Keratinocyte (primary cell): ENCODE measurements at regions not wholly inside any gene's neighbourhood (a gene's known extent, or its start where the extent isn't known, plus 50 kb on each side); places are given as distances from the start of the nearest gene placed in this dataset.

ENCODE experiments used
- DNase-seq: peaks from one replicate; pipeline ENCODE4 v3.0.0-alpha.2; 2011; ENCODE audit warnings: low read depth, missing footprints, low spot score
- FAIRE-seq: peaks from 2 replicates; lab custom pipeline; 2011; peaks lifted over from hg19 to GRCh38; lab: Jason Lieb, UNC
- H2AFZ ChIP-seq: 2 replicates; pipeline ENCODE4 v1.6.0; 2012; ENCODE audit warnings: low read length, control low read depth, inconsistent platforms; ENCODE audit not compliant: control insufficient read depth
- H3K27ac ChIP-seq: 2 replicates; pipeline ENCODE4 v1.5.1; 2011; ENCODE audit warnings: low read length; ENCODE audit not compliant: control insufficient read depth, insufficient read depth
- H3K27me3 ChIP-seq: 3 replicates; pipeline ENCODE4 v1.6.0; 2011; ENCODE audit warnings: low read length; ENCODE audit not compliant: control insufficient read depth, insufficient read depth; ENCODE audit errors: extremely low read depth
- H3K36me3 ChIP-seq, 2 experiments: 2 replicates in 1 of 2; 3 replicates in 1 of 2; pipeline ENCODE4 v1.5.1; 2011; ENCODE audit warnings: low read length in 2 of 2, mild to moderate bottlenecking in 1 of 2; ENCODE audit not compliant: control insufficient read depth in 2 of 2, insufficient read depth in 2 of 2; ENCODE audit errors: extremely low read depth in 1 of 2
- H3K4me1 ChIP-seq: 3 replicates; pipeline ENCODE4 v1.5.1; 2011; ENCODE audit warnings: low read length; ENCODE audit not compliant: control insufficient read depth, insufficient read depth; ENCODE audit errors: extremely low read depth
- H3K4me2 ChIP-seq: 3 replicates; pipeline ENCODE4 v1.6.0; 2011; ENCODE audit warnings: low read depth, low read length; ENCODE audit not compliant: control insufficient read depth, insufficient read depth; ENCODE audit errors: extremely low read depth
- H3K4me3 ChIP-seq, 3 experiments: fragments of 200-600 bp in 1 of 3; sonication (generic) in 1 of 3; 2 replicates in 2 of 3; 3 replicates in 1 of 3; pipeline ENCODE4 v1.5.1; 2011 to 2016; ENCODE audit warnings: low read length in 3 of 3, mild to moderate bottlenecking in 3 of 3, control low read depth in 2 of 3, inconsistent platforms in 1 of 3, low read depth in 1 of 3, mixed read lengths in 1 of 3, mixed run types in 1 of 3, moderate library complexity in 1 of 3; ENCODE audit not compliant: control insufficient read depth in 2 of 3, insufficient read depth in 2 of 3; ENCODE audit errors: extremely low read depth in 1 of 3
- H3K79me2 ChIP-seq: 2 replicates; pipeline ENCODE4 v1.6.0; 2012; ENCODE audit warnings: low read length; ENCODE audit not compliant: control insufficient read depth, insufficient read depth
- H3K9ac ChIP-seq: 3 replicates; pipeline ENCODE4 v1.6.0; 2011; ENCODE audit warnings: low read length; ENCODE audit not compliant: control insufficient read depth, insufficient read depth; ENCODE audit errors: extremely low read depth
- H3K9me1 ChIP-seq: 3 replicates; pipeline ENCODE4 v1.6.0; 2011; ENCODE audit warnings: low read length; ENCODE audit not compliant: control insufficient read depth, insufficient read depth; ENCODE audit errors: extremely low read depth
- H3K9me3 ChIP-seq: 2 replicates; pipeline ENCODE4 v1.5.1; 2012; ENCODE audit warnings: low read depth, low read length; ENCODE audit not compliant: control insufficient read depth
- H4K20me1 ChIP-seq: 3 replicates; pipeline ENCODE4 v1.6.0; 2011; ENCODE audit warnings: low read length; ENCODE audit not compliant: control insufficient read depth, insufficient read depth; ENCODE audit errors: extremely low read depth
- EZH2 ChIP-seq: IDR thresholded peaks from one replicate; pipeline ENCODE4 v1.6.1; 2012; ENCODE audit warnings: inconsistent platforms, mild to moderate bottlenecking, low read length, moderate library complexity
- dilution Hi-C: fragments of 300-500 bp; cut with MboI; formaldehyde crosslinking; loops from one replicate; pipeline ENCODE4 v1.7.0; 2020; ENCODE audit warnings: low sequenced_read_pairs; ENCODE audit not compliant: extremely low pct_ligation_motif_present
- TF ChIP-seq, protein P1 (sequence below), 3 experiments: IDR thresholded peaks in 1 of 3; conservative IDR thresholded peaks in 1 of 3; optimal IDR thresholded peaks in 1 of 3; 2 replicates in 2 of 3; 3 replicates in 1 of 3; pipeline versions ENCODE3 to v1.5.1; 2011; ENCODE audit warnings: low read length in 3 of 3, mild to moderate bottlenecking in 3 of 3, moderate library complexity in 2 of 3, control low read depth in 1 of 3, inconsistent platforms in 1 of 3; ENCODE audit not compliant: insufficient read depth in 2 of 3; ENCODE audit errors: extremely low read depth in 1 of 3

DNA sequence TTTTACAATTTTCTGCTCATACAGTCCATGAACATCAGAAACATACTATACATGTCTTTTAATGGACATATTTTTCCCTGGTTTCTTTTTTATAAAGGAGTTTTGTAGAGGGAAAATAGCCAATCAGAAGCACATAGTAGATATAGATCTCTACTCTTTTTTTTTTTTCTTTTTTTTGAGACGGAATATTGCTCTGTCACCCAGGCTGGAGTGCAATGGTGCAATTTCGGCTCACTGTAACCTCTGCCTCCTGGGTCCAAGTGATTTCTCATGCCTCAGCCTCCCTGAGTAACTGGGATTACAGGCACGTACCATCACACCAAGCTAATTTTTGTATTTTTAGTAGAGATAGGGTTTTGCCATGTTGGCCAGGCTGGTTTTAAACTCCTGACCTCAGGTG is 83.2 kb upstream of the MGAT5 start:
- TF ChIP-seq, protein P1, sequence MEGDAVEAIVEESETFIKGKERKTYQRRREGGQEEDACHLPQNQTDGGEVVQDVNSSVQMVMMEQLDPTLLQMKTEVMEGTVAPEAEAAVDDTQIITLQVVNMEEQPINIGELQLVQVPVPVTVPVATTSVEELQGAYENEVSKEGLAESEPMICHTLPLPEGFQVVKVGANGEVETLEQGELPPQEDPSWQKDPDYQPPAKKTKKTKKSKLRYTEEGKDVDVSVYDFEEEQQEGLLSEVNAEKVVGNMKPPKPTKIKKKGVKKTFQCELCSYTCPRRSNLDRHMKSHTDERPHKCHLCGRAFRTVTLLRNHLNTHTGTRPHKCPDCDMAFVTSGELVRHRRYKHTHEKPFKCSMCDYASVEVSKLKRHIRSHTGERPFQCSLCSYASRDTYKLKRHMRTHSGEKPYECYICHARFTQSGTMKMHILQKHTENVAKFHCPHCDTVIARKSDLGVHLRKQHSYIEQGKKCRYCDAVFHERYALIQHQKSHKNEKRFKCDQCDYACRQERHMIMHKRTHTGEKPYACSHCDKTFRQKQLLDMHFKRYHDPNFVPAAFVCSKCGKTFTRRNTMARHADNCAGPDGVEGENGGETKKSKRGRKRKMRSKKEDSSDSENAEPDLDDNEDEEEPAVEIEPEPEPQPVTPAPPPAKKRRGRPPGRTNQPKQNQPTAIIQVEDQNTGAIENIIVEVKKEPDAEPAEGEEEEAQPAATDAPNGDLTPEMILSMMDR (optimal IDR thresholded peaks at IDR 0.05 in 1 of 3, IDR thresholded peaks at IDR 0.05 in 1 of 3, conservative IDR thresholded peaks at IDR 0.05 in 1 of 3; ENCODE audit: extremely low read depth in 1 of 3, insufficient read depth in 2 of 3, low read length in 3 of 3), result no peak
- TF ChIP-seq EZH2, result no peak
- no peak for FAIRE-seq
- Histone ChIP-seq H3K9me3 (no peaks in the 10 kb centered on the region), H3K4me2 (no peak overlapping the region), H4K20me1 (no peaks in the 10 kb centered on the region), H3K4me3 (no peak overlapping the region), H3K9ac (no peak overlapping the region), H3K27ac (no peak overlapping the region), H3K27me3 (no peaks in the 10 kb centered on the region), H3K9me1 (no peaks in the 10 kb centered on the region), H3K36me3 (no peaks in the 10 kb centered on the region), H3K4me1 (peaks cover 28% of the 10 kb centered on the region), H3K79me2 (peaks cover 23% of the 10 kb centered on the region), H2AFZ (no peak overlapping the region)
- dilution Hi-C loops, result no loop called here
- no peak for DNase-seq

DNA sequence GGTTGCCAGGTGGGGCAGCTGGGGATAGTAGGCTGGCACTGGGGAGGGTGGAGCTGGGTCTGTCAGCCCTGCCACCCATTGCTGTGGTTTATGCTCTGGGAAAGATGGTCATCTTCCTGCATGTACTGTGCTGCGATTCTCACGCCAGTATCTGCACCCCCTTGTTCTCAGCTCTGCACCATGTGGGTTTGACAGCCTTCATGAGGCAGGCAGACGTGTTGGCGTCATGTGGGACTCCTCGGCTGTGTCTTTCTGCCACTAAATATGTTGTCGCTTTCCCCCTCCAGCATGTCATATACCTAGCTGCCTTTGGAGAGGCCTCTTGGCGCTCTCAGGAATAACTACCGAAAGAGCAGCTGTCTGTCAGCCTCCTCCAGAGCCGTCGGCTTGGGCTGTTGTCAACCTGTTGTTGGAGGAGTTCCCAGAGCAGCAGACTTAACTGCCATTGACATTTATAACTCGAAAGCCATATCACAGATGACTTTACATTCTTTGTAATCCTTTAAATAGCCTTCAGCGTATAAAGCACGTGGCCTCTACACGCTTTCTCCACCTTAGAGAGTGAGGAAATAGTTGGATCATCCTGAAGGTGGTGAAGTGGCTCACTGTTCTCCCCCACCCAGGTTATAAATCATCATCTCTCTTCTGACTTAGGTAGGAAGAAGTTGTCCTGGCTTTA is 80.4 kb upstream of the MGAT5 start:
- Histone ChIP-seq H3K4me2 (peak overlapping the region; percentile 46), H3K9ac (peak overlapping the region; percentile 39), H3K79me2 (peaks cover 28% of the 10 kb centered on the region), H3K9me1 (no peaks in the 10 kb centered on the region), H4K20me1 (no peaks in the 10 kb centered on the region), H3K9me3 (no peaks in the 10 kb centered on the region), H3K4me3 (no peak overlapping the region), H2AFZ (no peak overlapping the region), H3K27me3 (no peaks in the 10 kb centered on the region), H3K36me3 (peaks cover 0 to 3% of the 10 kb centered on the region in 2 experiments), H3K4me1 (peaks cover 28% of the 10 kb centered on the region), H3K27ac (peak overlapping the region; percentile 57)
- DNase-seq (peak; percentile 83), FAIRE-seq (peak; percentile 76)
- TF ChIP-seq, protein P1 (optimal IDR thresholded peaks at IDR 0.05 in 1 of 3, IDR thresholded peaks at IDR 0.05 in 1 of 3, conservative IDR thresholded peaks at IDR 0.05 in 1 of 3; ENCODE audit: extremely low read depth in 1 of 3, insufficient read depth in 2 of 3, low read length in 3 of 3), result no peak
- no peak for TF ChIP-seq EZH2
- dilution Hi-C loops, result no loop called here
